ENCODE measurements at regions not wholly inside any gene's neighbourhood (a gene's known extent, or its start where the extent isn't known, plus 50 kb on each side); places are given as distances from the start of the nearest gene placed in this dataset.

DNA sequence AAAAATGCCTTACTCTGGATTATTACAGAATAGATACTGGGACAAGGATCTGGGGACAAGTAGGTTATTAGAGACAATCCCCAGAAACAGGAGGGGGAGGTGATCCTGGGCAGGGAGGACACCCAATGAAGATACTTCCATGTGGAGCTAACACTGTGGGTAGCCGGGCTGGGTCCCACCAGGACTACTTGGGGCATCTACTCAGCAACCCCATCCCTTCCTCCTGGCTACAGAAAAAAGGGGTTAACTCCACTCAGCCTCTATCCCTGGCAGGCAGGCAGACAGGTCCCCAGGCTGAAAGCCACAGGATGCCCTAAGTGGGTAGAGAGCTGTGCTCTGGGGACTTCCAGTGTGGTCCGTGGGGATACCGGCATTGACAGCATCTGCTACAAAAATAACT, 68.0 kb upstream of the NXT1 start (continued):
- TF ChIP-seq, protein P1, sequence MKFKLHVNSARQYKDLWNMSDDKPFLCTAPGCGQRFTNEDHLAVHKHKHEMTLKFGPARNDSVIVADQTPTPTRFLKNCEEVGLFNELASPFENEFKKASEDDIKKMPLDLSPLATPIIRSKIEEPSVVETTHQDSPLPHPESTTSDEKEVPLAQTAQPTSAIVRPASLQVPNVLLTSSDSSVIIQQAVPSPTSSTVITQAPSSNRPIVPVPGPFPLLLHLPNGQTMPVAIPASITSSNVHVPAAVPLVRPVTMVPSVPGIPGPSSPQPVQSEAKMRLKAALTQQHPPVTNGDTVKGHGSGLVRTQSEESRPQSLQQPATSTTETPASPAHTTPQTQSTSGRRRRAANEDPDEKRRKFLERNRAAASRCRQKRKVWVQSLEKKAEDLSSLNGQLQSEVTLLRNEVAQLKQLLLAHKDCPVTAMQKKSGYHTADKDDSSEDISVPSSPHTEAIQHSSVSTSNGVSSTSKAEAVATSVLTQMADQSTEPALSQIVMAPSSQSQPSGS (IDR thresholded peaks at IDR 0.05; ENCODE audit: low read length): no peak
- TF ChIP-seq, protein P2, sequence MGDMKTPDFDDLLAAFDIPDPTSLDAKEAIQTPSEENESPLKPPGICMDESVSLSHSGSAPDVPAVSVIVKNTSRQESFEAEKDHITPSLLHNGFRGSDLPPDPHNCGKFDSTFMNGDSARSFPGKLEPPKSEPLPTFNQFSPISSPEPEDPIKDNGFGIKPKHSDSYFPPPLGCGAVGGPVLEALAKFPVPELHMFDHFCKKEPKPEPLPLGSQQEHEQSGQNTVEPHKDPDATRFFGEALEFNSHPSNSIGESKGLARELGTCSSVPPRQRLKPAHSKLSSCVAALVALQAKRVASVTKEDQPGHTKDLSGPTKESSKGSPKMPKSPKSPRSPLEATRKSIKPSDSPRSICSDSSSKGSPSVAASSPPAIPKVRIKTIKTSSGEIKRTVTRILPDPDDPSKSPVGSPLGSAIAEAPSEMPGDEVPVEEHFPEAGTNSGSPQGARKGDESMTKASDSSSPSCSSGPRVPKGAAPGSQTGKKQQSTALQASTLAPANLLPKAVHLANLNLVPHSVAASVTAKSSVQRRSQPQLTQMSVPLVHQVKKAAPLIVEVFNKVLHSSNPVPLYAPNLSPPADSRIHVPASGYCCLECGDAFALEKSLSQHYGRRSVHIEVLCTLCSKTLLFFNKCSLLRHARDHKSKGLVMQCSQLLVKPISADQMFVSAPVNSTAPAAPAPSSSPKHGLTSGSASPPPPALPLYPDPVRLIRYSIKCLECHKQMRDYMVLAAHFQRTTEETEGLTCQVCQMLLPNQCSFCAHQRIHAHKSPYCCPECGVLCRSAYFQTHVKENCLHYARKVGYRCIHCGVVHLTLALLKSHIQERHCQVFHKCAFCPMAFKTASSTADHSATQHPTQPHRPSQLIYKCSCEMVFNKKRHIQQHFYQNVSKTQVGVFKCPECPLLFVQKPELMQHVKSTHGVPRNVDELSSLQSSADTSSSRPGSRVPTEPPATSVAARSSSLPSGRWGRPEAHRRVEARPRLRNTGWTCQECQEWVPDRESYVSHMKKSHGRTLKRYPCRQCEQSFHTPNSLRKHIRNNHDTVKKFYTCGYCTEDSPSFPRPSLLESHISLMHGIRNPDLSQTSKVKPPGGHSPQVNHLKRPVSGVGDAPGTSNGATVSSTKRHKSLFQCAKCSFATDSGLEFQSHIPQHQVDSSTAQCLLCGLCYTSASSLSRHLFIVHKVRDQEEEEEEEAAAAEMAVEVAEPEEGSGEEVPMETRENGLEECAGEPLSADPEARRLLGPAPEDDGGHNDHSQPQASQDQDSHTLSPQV (IDR thresholded peaks at IDR 0.05): no peak
- TF ChIP-seq, protein P3, sequence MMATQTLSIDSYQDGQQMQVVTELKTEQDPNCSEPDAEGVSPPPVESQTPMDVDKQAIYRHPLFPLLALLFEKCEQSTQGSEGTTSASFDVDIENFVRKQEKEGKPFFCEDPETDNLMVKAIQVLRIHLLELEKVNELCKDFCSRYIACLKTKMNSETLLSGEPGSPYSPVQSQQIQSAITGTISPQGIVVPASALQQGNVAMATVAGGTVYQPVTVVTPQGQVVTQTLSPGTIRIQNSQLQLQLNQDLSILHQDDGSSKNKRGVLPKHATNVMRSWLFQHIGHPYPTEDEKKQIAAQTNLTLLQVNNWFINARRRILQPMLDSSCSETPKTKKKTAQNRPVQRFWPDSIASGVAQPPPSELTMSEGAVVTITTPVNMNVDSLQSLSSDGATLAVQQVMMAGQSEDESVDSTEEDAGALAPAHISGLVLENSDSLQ (IDR thresholded peaks at IDR 0.05): no peak
- TF ChIP-seq POLR2A (IDR thresholded peaks at IDR 0.05; ENCODE audit: low read depth, low read length) (no peak), ATF7 (IDR thresholded peaks at IDR 0.05; ENCODE audit: low read depth) (no peak), ESRRA (IDR thresholded peaks at IDR 0.05; ENCODE audit: low read length) (no peak), CHD1 (IDR thresholded peaks at IDR 0.05; ENCODE audit: low read depth, low read length) (no peak)
- TF ChIP-seq, protein P4, sequence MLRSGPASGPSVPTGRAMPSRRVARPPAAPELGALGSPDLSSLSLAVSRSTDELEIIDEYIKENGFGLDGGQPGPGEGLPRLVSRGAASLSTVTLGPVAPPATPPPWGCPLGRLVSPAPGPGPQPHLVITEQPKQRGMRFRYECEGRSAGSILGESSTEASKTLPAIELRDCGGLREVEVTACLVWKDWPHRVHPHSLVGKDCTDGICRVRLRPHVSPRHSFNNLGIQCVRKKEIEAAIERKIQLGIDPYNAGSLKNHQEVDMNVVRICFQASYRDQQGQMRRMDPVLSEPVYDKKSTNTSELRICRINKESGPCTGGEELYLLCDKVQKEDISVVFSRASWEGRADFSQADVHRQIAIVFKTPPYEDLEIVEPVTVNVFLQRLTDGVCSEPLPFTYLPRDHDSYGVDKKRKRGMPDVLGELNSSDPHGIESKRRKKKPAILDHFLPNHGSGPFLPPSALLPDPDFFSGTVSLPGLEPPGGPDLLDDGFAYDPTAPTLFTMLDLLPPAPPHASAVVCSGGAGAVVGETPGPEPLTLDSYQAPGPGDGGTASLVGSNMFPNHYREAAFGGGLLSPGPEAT (IDR thresholded peaks at IDR 0.05; ENCODE audit: low read depth): no peak

Measured in GM12878 (cell line).